HepG2 (cell line): ENCODE measurements at regions not wholly inside any gene's neighbourhood (a gene's known extent, or its start where the extent isn't known, plus 50 kb on each side); places are given as distances from the start of the nearest gene placed in this dataset.

ENCODE experiments used
- CREB3 ChIP-seq: sonication (generic); formaldehyde crosslinking; IDR thresholded peaks from 2 replicates; pipeline ENCODE4 v1.5.0; 2020; ENCODE audit warnings: missing genetic modification reagents
- FLYWCH1 ChIP-seq: sonication (generic); formaldehyde crosslinking; IDR thresholded peaks from 2 replicates; pipeline ENCODE4 v1.8.1; 2023; ENCODE audit warnings: mild to moderate bottlenecking, missing genetic modification reagents
- MATR3 ChIP-seq: sonication (generic); formaldehyde crosslinking; IDR thresholded peaks from 2 replicates; pipeline ENCODE4 v1.4.0; 2020; ENCODE audit warnings: missing genetic modification reagents
- PBX2 ChIP-seq: IDR thresholded peaks from 2 replicates; pipeline ENCODE4 v1.6.1; 2016; ENCODE audit warnings: control low read depth
- PBX3 ChIP-seq: sonication (generic); formaldehyde crosslinking; IDR thresholded peaks from 2 replicates; pipeline ENCODE4 v1.8.1; 2023; ENCODE audit warnings: missing genetic modification reagents, inconsistent platforms, borderline replicate concordance
- RXRB ChIP-seq: IDR thresholded peaks from 2 replicates; pipeline ENCODE4 v1.6.1; 2016; ENCODE audit warnings: borderline replicate concordance, missing genetic modification reagents, missing compliant biosample characterization
- SNAPC5 ChIP-seq: sonication (generic); formaldehyde crosslinking; IDR thresholded peaks from 2 replicates; pipeline ENCODE4 v1.8.1; 2023; ENCODE audit warnings: mild to moderate bottlenecking, missing genetic modification reagents, borderline replicate concordance
- ZBTB7B ChIP-seq: sonication (generic); formaldehyde crosslinking; IDR thresholded peaks from 2 replicates; pipeline ENCODE4 v1.4.0; 2020; ENCODE audit warnings: missing genetic modification reagents
- ZNF335 ChIP-seq: sonication (generic); formaldehyde crosslinking; IDR thresholded peaks from 2 replicates; pipeline ENCODE4 v1.4.0; 2020; ENCODE audit warnings: missing genetic modification reagents
- ZNF761 ChIP-seq: sonication (generic); formaldehyde crosslinking; conservative IDR thresholded peaks from 2 replicates; pipeline ENCODE4 v1.4.0; 2020; ENCODE audit warnings: mild to moderate bottlenecking, missing genetic modification reagents
- ZXDC ChIP-seq: sonication (generic); formaldehyde crosslinking; IDR thresholded peaks from 2 replicates; pipeline ENCODE4 v1.5.0; 2020; ENCODE audit warnings: mild to moderate bottlenecking, missing genetic modification reagents

- TF ChIP-seq CREB3 (no peak), PBX2 (CRISPR knock-in tag) (no peak), ZNF761 (CRISPR knock-in tag) (no peak), ZBTB7B (CRISPR knock-in tag) (no peak), MATR3 (CRISPR knock-in tag) (no peak), PBX3 (no peak), ZNF335 (CRISPR knock-in tag) (no peak), SNAPC5 (CRISPR knock-in tag) (no peak), ZXDC (CRISPR knock-in tag) (no peak), RXRB (CRISPR knock-in tag) (no peak), FLYWCH1 (CRISPR knock-in tag) (no peak)
These were observed 224.4 kb downstream of the C7orf25 start (continued) for GRCh38 chr7:42687211-42688055.
